GM23338 (cell line): ENCODE measurements at regions not wholly inside any gene's neighbourhood (a gene's known extent, or its start where the extent isn't known, plus 50 kb on each side); places are given as distances from the start of the nearest gene placed in this dataset.

Source experiments
- ATAC-seq: fragments of 200-7000 bp; cut with Tn5 transposase; 3 replicates; pipeline ENCODE4 v1.9.1; 2020
- DNase-seq: peaks from one replicate; pipeline ENCODE4 v3.0.0-alpha.2; 2015; ENCODE audit warnings: low spot score
- H2AFZ ChIP-seq: fragments of 200-600 bp; sonication (generic); 2 replicates; pipeline ENCODE4 v1.8.0; 2016; ENCODE audit warnings: antibody characterized with exemption, mild to moderate bottlenecking, moderate library complexity
- H3F3A ChIP-seq: fragments of 200-600 bp; sonication (generic); replicated peaks from 2 replicates; pipeline ENCODE4 v1.8.0; 2017; ENCODE audit warnings: antibody characterized with exemption, mixed run types, low read depth
- H3K27ac ChIP-seq: fragments of 200-600 bp; sonication (generic); 2 replicates; pipeline ENCODE4 v1.6.1; 2016; ENCODE audit warnings: low read depth
- H3K27me3 ChIP-seq: fragments of 200-600 bp; sonication (generic); 2 replicates; pipeline ENCODE4 v1.8.0; 2016; ENCODE audit warnings: mild to moderate bottlenecking, mixed run types, moderate library complexity; ENCODE audit not compliant: insufficient read depth
- H3K36me3 ChIP-seq: fragments of 200-600 bp; sonication (generic); 2 replicates; pipeline ENCODE4 v1.8.0; 2016; ENCODE audit warnings: mild to moderate bottlenecking; ENCODE audit not compliant: insufficient read depth
- H3K4me1 ChIP-seq: fragments of 200-600 bp; sonication (generic); 2 replicates; pipeline ENCODE4 v1.8.0; 2016; ENCODE audit warnings: mild to moderate bottlenecking, moderate library complexity; ENCODE audit not compliant: insufficient read depth
- H3K4me2 ChIP-seq: fragments of 200-600 bp; sonication (generic); 2 replicates; pipeline ENCODE4 v1.7.1; 2017; ENCODE audit warnings: mixed run types
- H3K4me3 ChIP-seq: fragments of 200-600 bp; sonication (generic); 2 replicates; pipeline ENCODE4 v1.6.1; 2016; ENCODE audit warnings: mixed run types
- H3K79me2 ChIP-seq: fragments of 200-600 bp; sonication (generic); replicated peaks from 2 replicates; pipeline ENCODE4 v1.8.0; 2017; ENCODE audit warnings: mild to moderate bottlenecking; ENCODE audit not compliant: insufficient read depth
- H3K9me2 ChIP-seq: fragments of 200-600 bp; sonication (generic); 2 replicates; pipeline ENCODE4 v1.8.0; 2017; ENCODE audit not compliant: insufficient read depth
- H4K20me1 ChIP-seq: fragments of 200-600 bp; sonication (generic); replicated peaks from 2 replicates; pipeline ENCODE4 v1.8.0; 2017; ENCODE audit warnings: mild to moderate bottlenecking; ENCODE audit not compliant: insufficient read depth
- H3K27ac Mint-ChIP-seq: 2 replicates; pipeline ENCODE4 v1.8.0; 2020; ENCODE audit warnings: inconsistent platforms, mild to moderate bottlenecking, moderate library complexity, mixed read lengths
- H3K27me3 Mint-ChIP-seq: 3 replicates; pipeline ENCODE4 v1.8.0; 2022; ENCODE audit warnings: low read depth, mild to moderate bottlenecking, moderate library complexity, mixed read lengths, inconsistent platforms; ENCODE audit not compliant: insufficient read depth, poor library complexity
- H3K36me3 Mint-ChIP-seq: 3 replicates; pipeline ENCODE4 v1.8.0; 2021; ENCODE audit warnings: low read depth, mild to moderate bottlenecking, inconsistent platforms, moderate library complexity, mixed read lengths
- H3K4me1 Mint-ChIP-seq: 3 replicates; pipeline ENCODE4 v1.8.0; 2020; ENCODE audit warnings: mild to moderate bottlenecking, inconsistent platforms, mixed read lengths
- H3K4me3 Mint-ChIP-seq: 3 replicates; pipeline ENCODE4 v1.8.0; 2021; ENCODE audit warnings: moderate library complexity, mild to moderate bottlenecking, inconsistent platforms, mixed read lengths
- H3K9me3 Mint-ChIP-seq: 3 replicates; pipeline ENCODE4 v1.8.0; 2020; ENCODE audit warnings: moderate library complexity, mild to moderate bottlenecking, inconsistent platforms, mixed read lengths
- CREB1 ChIP-seq: fragments of 250-450 bp; sonication (Bioruptor Pico); IDR thresholded peaks from 2 replicates; pipeline ENCODE4 v1.5.0; 2020; ENCODE audit warnings: low read depth, mild to moderate bottlenecking, moderate library complexity
- CTCF ChIP-seq, 2 experiments: fragments of 200-600 bp in 1 of 2; sonication (generic) in 1 of 2; conservative IDR thresholded peaks; 2 replicates each; pipeline versions ENCODE4 v1.5.1 to v1.6.1; 2016 to 2017; ENCODE audit warnings: antibody characterized with exemption in 2 of 2, low read depth in 2 of 2, mild to moderate bottlenecking in 2 of 2, moderate library complexity in 1 of 2
- ETS1 ChIP-seq: IDR thresholded peaks from 2 replicates; pipeline ENCODE4 v1.6.1; 2016; ENCODE audit warnings: antibody characterized with exemption
- EZH2 ChIP-seq: fragments of 200-600 bp; sonication (generic); IDR thresholded peaks from one replicate; pipeline ENCODE4 v1.8.0; 2017; ENCODE audit warnings: antibody characterized with exemption, mild to moderate bottlenecking, low read depth; ENCODE audit not compliant: unreplicated experiment
- EZH2phosphoT487 ChIP-seq: fragments of 200-600 bp; sonication (generic); IDR thresholded peaks from one replicate; pipeline ENCODE4 v1.8.1; 2018; ENCODE audit warnings: antibody characterized with exemption; ENCODE audit not compliant: unreplicated experiment
- JUNB ChIP-seq: IDR thresholded peaks from one replicate; pipeline ENCODE4 v1.6.1; 2016; ENCODE audit warnings: antibody characterized with exemption; ENCODE audit not compliant: unreplicated experiment
- NANOG ChIP-seq: IDR thresholded peaks from 2 replicates; pipeline ENCODE4 v1.6.1; 2016; ENCODE audit warnings: antibody characterized with exemption, borderline replicate concordance
- POLR2AphosphoS5 ChIP-seq: IDR thresholded peaks from 2 replicates; pipeline ENCODE4 v1.6.1; 2016; ENCODE audit warnings: antibody characterized with exemption, low read depth
- REST ChIP-seq: IDR thresholded peaks from one replicate; pipeline ENCODE4 v1.6.1; 2018; ENCODE audit warnings: antibody characterized with exemption; ENCODE audit not compliant: unreplicated experiment
- STAT1 ChIP-seq: IDR thresholded peaks from one replicate; pipeline ENCODE4 v1.6.1; 2016; ENCODE audit warnings: antibody characterized with exemption; ENCODE audit not compliant: unreplicated experiment
- ZNF114 ChIP-seq: fragments of 250-450 bp; sonication (Bioruptor Pico); IDR thresholded peaks from 2 replicates; pipeline ENCODE4 v1.5.0; 2020; ENCODE audit warnings: mild to moderate bottlenecking, moderate library complexity
- ZNF331 ChIP-seq: fragments of 250-450 bp; sonication (Bioruptor Pico); IDR thresholded peaks from 2 replicates; pipeline ENCODE4 v1.5.0; 2020; ENCODE audit warnings: low read depth, mild to moderate bottlenecking, moderate library complexity
- ZNF462 ChIP-seq: fragments of 250-450 bp; sonication (Bioruptor Pico); IDR thresholded peaks from 2 replicates; pipeline ENCODE4 v1.5.0; 2020; ENCODE audit warnings: mild to moderate bottlenecking, moderate library complexity

- no peak for TF ChIP-seq JUNB
- no peak for TF ChIP-seq ZNF114
- TF ChIP-seq REST, result no peak
- TF ChIP-seq NANOG, result no peak
These were observed 85.1 kb downstream of the KLF6 start (continued) for GRCh38 chr10:3699916-3700315.

GRCh38 chr10:3698312-3698711, 86.7 kb downstream of the KLF6 start:
- Histone ChIP-seq H3K27me3 (no peaks in the 10 kb centered on the region), H4K20me1 (no peaks in the 10 kb centered on the region), H3K4me1 (peaks cover 22% of the 10 kb centered on the region), H3K4me2 (no peak overlapping the region), H3K79me2 (no peaks in the 10 kb centered on the region), H3K36me3 (no peaks in the 10 kb centered on the region), H2AFZ (no peak overlapping the region), H3K27ac (no peak overlapping the region), H3K4me3 (no peak overlapping the region), H3F3A (no peaks in the 10 kb centered on the region), H3K9me2 (peaks cover 26% of the 10 kb centered on the region)
- no peak for ATAC-seq
- Mint-ChIP-seq H3K4me3 (no peak overlapping the region), H3K27ac (no peak overlapping the region), H3K36me3 (no peaks in the 10 kb centered on the region; the same call in 2 of the 3 replicates), H3K4me1 (peaks cover 30% of the 10 kb centered on the region), H3K9me3 (peaks cover 3% of the 10 kb centered on the region; the same call in 2 of the 3 replicates), H3K27me3 (no peaks in the 10 kb centered on the region)
- DNase-seq, result no peak
- TF ChIP-seq ZNF114 (no peak), EZH2phosphoT487 (no peak), CTCF (conservative IDR thresholded peaks at IDR 0.05; ENCODE audit: low read depth in 2 of 2) (no peak), JUNB (no peak), NANOG (no peak), POLR2AphosphoS5 (no peak), ZNF331 (CRISPR knock-in tag) (no peak), EZH2 (no peak), STAT1 (no peak), ZNF462 (CRISPR knock-in tag) (no peak), CREB1 (CRISPR knock-in tag) (no peak), ETS1 (no peak)
